ENCODE measurements at regions not wholly inside any gene's neighbourhood (a gene's known extent, or its start where the extent isn't known, plus 50 kb on each side); places are given as distances from the start of the nearest gene placed in this dataset.

GRCh38 chr1:25054526-25055323, 124.6 kb upstream of the RUNX3 start:
- no peak for TF ChIP-seq CTCF (IDR thresholded peaks at IDR 0.05; ENCODE audit: control extremely low read depth, extremely low read depth, low read depth, missing control alignments)
- ChIA-PET CTCF (interaction anchor here (0.7 to 2.4 kb wide), 3 partner anchors 11 to 93 kb away, joined by 3 to 8 read pairs (median 4); no protein-coding TSS in a partner anchor), POLR2A (interaction anchor here (0.6 kb wide), 1 partner anchor 29 kb away, joined by 4 read pairs; no protein-coding TSS in a partner anchor)
- no peak for DNase-seq (ENCODE audit: extremely low spot score)

- TF ChIP-seq CTCF (IDR thresholded peaks at IDR 0.05; ENCODE audit: control extremely low read depth, extremely low read depth, low read depth, missing control alignments): no peak
- POLR2A ChIA-PET: interaction anchor here (0.6 to 0.7 kb wide), 2 partner anchors 9 to 30 kb away, joined by 3 to 6 read pairs; no protein-coding TSS in a partner anchor
- CTCF ChIA-PET: interaction anchor here (2.4 kb wide), 1 partner anchor 16 kb away, joined by 8 read pairs; no protein-coding TSS in a partner anchor
- DNase-seq (ENCODE audit: extremely low spot score): no peak
Observed at GRCh38 chr1:25053576-25054250, 123.6 kb upstream of the RUNX3 start.

GRCh38 chr1:25051906-25052305, 121.8 kb upstream of the RUNX3 start:
- POLR2A ChIA-PET: no interaction called here
- CTCF ChIA-PET: interaction anchor here (1.5 to 7.1 kb wide), 3 partner anchors 9 to 49 kb away, joined by 3 to 60 read pairs (median 3); no protein-coding TSS in a partner anchor
- DNase-seq (ENCODE audit: extremely low spot score): no peak
- TF ChIP-seq CTCF (IDR thresholded peaks at IDR 0.05; ENCODE audit: control extremely low read depth, extremely low read depth, low read depth, missing control alignments): no peak

GRCh38 chr1:25051504-25051903, 121.4 kb upstream of the RUNX3 start:
- ChIA-PET CTCF (interaction anchor here (1.5 to 7.1 kb wide), 3 partner anchors 9 to 50 kb away, joined by 3 to 60 read pairs (median 3); no protein-coding TSS in a partner anchor), POLR2A (no interaction called here)
- no peak for DNase-seq (ENCODE audit: extremely low spot score)
- no peak for TF ChIP-seq CTCF (IDR thresholded peaks at IDR 0.05; ENCODE audit: control extremely low read depth, extremely low read depth, low read depth, missing control alignments)

- no peak for DNase-seq (ENCODE audit: extremely low spot score)
- ChIA-PET CTCF (interaction anchor here (1.8 to 7.1 kb wide), 2 partner anchors 12 to 44 kb away, joined by 3 to 60 read pairs; no protein-coding TSS in a partner anchor), POLR2A (no interaction called here)
- TF ChIP-seq CTCF (IDR thresholded peaks at IDR 0.05; ENCODE audit: control extremely low read depth, extremely low read depth, low read depth, missing control alignments): no peak
Observed at GRCh38 chr1:25050165-25050564, 120.1 kb upstream of the RUNX3 start.

- no peak for DNase-seq (ENCODE audit: extremely low spot score)
- ChIA-PET CTCF (interaction anchor here (1.0 to 7.1 kb wide), 3 partner anchors 11 to 156 kb away, joined by 3 to 60 read pairs (median 4); no protein-coding TSS in a partner anchor), POLR2A (no interaction called here)
- TF ChIP-seq CTCF (IDR thresholded peaks at IDR 0.05; ENCODE audit: control extremely low read depth, extremely low read depth, low read depth, missing control alignments): no peak
Observed at GRCh38 chr1:25049190-25049589, 119.1 kb upstream of the RUNX3 start.
